ENCODE measurements at regions not wholly inside any gene's neighbourhood (a gene's known extent, or its start where the extent isn't known, plus 50 kb on each side); places are given as distances from the start of the nearest gene placed in this dataset.

DNA sequence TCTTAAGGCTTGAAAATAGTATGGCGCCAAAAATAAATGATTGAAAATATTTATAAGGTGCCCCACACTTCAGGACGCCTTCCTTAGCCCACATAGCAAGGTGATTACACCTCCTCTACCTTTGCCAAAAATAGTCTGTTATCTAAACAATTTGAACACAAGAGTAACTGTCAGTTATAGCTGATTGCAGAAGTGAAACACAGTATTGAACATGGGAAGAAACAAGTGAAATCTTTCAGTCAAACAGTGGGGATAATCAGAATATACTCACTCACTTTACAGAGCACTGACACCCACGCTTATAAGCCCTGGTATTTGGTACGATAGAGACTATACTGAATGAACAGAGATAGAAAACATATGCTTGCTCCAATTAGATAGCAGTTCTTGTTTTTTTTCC is 203.1 kb downstream of the RAB38 start:
- Histone ChIP-seq H3K79me2 (ENCODE audit: control insufficient read depth, insufficient read depth, low read length) (no peaks in the 10 kb centered on the region), H3K27ac (ENCODE audit: insufficient read depth, low read length) (no peak overlapping the region), H3K4me2 (ENCODE audit: extremely low read depth, insufficient read depth, low read length) (no peak overlapping the region), H3K9me3 (ENCODE audit: control insufficient read depth, insufficient read depth, low read depth, low read length) (no peaks in the 10 kb centered on the region), H2AFZ (ENCODE audit: low read length) (no peak overlapping the region), H3K36me3 (ENCODE audit: control insufficient read depth, insufficient read depth, low read length) (no peaks in the 10 kb centered on the region), H3K27me3 (ENCODE audit: control insufficient read depth, insufficient read depth, low read length) (no peaks in the 10 kb centered on the region), H3K4me3 (replicated peaks in 1 of 4; ENCODE audit: control extremely low read depth in 1 of 4, insufficient read depth in 1 of 4, low read depth in 3 of 4, low read length in 4 of 4) (no peak overlapping the region), H3K4me1 (ENCODE audit: control insufficient read depth, extremely low read depth, insufficient read depth, low read length) (no peaks in the 10 kb centered on the region), H4K20me1 (ENCODE audit: control insufficient read depth, extremely low read depth, insufficient read depth, low read length) (no peaks in the 10 kb centered on the region), H3K9ac (ENCODE audit: insufficient read depth, low read length) (no peak overlapping the region)
- no peak for DNase-seq (ENCODE audit: low read depth in 2 of 2)
- TF ChIP-seq CTCF (conservative IDR thresholded peaks at IDR 0.05 in 1 of 2, IDR thresholded peaks at IDR 0.05 in 1 of 2; ENCODE audit: low read depth in 1 of 2, low read length in 2 of 2) (no peak), EZH2 (IDR thresholded peaks at IDR 0.05; ENCODE audit: low read length, missing control alignments) (no peak)

- DNase-seq (ENCODE audit: low read depth in 2 of 2), result no peak
- no peak overlapping the region for H3K4me3 ChIP-seq (replicated peaks in 1 of 4; ENCODE audit: control extremely low read depth in 1 of 4, insufficient read depth in 1 of 4, low read depth in 3 of 4, low read length in 4 of 4)
- no peak overlapping the region for H2AFZ ChIP-seq (ENCODE audit: low read length)
- H3K4me2 ChIP-seq (ENCODE audit: extremely low read depth, insufficient read depth, low read length), result no peak overlapping the region
- no peaks in the 10 kb centered on the region for H4K20me1 ChIP-seq (ENCODE audit: control insufficient read depth, extremely low read depth, insufficient read depth, low read length)
- no peaks in the 10 kb centered on the region for H3K9me3 ChIP-seq (ENCODE audit: control insufficient read depth, insufficient read depth, low read depth, low read length)
- no peak overlapping the region for H3K9ac ChIP-seq (ENCODE audit: insufficient read depth, low read length)
- no peak for TF ChIP-seq EZH2 (IDR thresholded peaks at IDR 0.05; ENCODE audit: low read length, missing control alignments)
- TF ChIP-seq CTCF (conservative IDR thresholded peaks at IDR 0.05 in 1 of 2, IDR thresholded peaks at IDR 0.05 in 1 of 2; ENCODE audit: low read depth in 1 of 2, low read length in 2 of 2), result no peak
- no peaks in the 10 kb centered on the region for H3K4me1 ChIP-seq (ENCODE audit: control insufficient read depth, extremely low read depth, insufficient read depth, low read length)
- H3K79me2 ChIP-seq (ENCODE audit: control insufficient read depth, insufficient read depth, low read length), result no peaks in the 10 kb centered on the region
- no peaks in the 10 kb centered on the region for H3K36me3 ChIP-seq (ENCODE audit: control insufficient read depth, insufficient read depth, low read length)
- no peaks in the 10 kb centered on the region for H3K27me3 ChIP-seq (ENCODE audit: control insufficient read depth, insufficient read depth, low read length)
- H3K27ac ChIP-seq (ENCODE audit: insufficient read depth, low read length), result no peak overlapping the region
Observed at GRCh38 chr11:87971354-87971753, 203.9 kb downstream of the RAB38 start.

DNA sequence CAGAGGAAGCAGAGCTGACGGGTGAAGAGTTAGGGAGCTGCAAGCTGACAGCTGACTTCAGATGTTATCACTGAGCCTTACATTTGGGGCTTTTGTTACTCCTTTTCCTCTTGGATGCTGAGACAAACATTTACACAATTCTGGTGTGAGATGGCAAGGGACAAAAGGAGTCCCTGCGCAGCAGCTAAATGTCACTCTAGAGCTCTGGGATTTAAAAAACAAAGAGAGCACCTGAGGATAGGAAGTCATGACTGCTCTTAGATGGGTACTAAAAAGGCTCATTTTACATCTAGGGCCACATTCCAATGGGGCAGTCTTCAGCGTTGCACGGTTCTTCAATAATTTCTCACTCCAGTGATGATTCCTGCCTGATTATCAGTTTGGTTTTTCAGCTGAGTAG is 204.5 kb downstream of the RAB38 start:
- Histone ChIP-seq H3K4me3 (replicated peaks in 1 of 4; ENCODE audit: control extremely low read depth in 1 of 4, insufficient read depth in 1 of 4, low read depth in 3 of 4, low read length in 4 of 4) (no peak overlapping the region), H3K27ac (ENCODE audit: insufficient read depth, low read length) (no peak overlapping the region), H3K27me3 (ENCODE audit: control insufficient read depth, insufficient read depth, low read length) (no peaks in the 10 kb centered on the region), H3K79me2 (ENCODE audit: control insufficient read depth, insufficient read depth, low read length) (no peaks in the 10 kb centered on the region), H3K4me2 (ENCODE audit: extremely low read depth, insufficient read depth, low read length) (no peak overlapping the region), H2AFZ (ENCODE audit: low read length) (no peak overlapping the region), H3K4me1 (ENCODE audit: control insufficient read depth, extremely low read depth, insufficient read depth, low read length) (no peaks in the 10 kb centered on the region), H3K9me3 (ENCODE audit: control insufficient read depth, insufficient read depth, low read depth, low read length) (no peaks in the 10 kb centered on the region), H4K20me1 (ENCODE audit: control insufficient read depth, extremely low read depth, insufficient read depth, low read length) (no peaks in the 10 kb centered on the region), H3K36me3 (ENCODE audit: control insufficient read depth, insufficient read depth, low read length) (no peaks in the 10 kb centered on the region), H3K9ac (ENCODE audit: insufficient read depth, low read length) (no peak overlapping the region)
- no peak for DNase-seq (ENCODE audit: low read depth in 2 of 2)
- TF ChIP-seq CTCF (conservative IDR thresholded peaks at IDR 0.05 in 1 of 2, IDR thresholded peaks at IDR 0.05 in 1 of 2; ENCODE audit: low read depth in 1 of 2, low read length in 2 of 2), result no peak
- no peak for TF ChIP-seq EZH2 (IDR thresholded peaks at IDR 0.05; ENCODE audit: low read length, missing control alignments)
